CD4-positive, CD25-positive, alpha-beta regulatory T cell (primary cell): ENCODE measurements at regions not wholly inside any gene's neighbourhood (a gene's known extent, or its start where the extent isn't known, plus 50 kb on each side); places are given as distances from the start of the nearest gene placed in this dataset.

Experiments
- ATAC-seq, 2 donors: fragments of 150-1000 bp; cut with Tn5 transposase; one replicate each; pipeline ENCODE4 v1.10.0; 2021; ENCODE audit warnings: low read depth in 2 of 2, moderate number of reproducible peaks in 2 of 2, moderate library complexity in 1 of 2
- DNase-seq, 3 donors: peaks; one replicate each; pipeline versions ENCODE4 v3.0.0 to v3.0.0-alpha.2; 2012 to 2022; ENCODE audit warnings: mixed read lengths in 1 of 3
- H3K27ac ChIP-seq: one replicate; pipeline ENCODE4 v1.7.0; 2013; ENCODE audit warnings: mild to moderate bottlenecking, low read length; ENCODE audit not compliant: insufficient read depth, poor library complexity, severe bottlenecking
- H3K27me3 ChIP-seq: one replicate; pipeline ENCODE4 v1.7.0; 2013; ENCODE audit warnings: low read length; ENCODE audit not compliant: control insufficient read depth, insufficient read depth
- H3K36me3 ChIP-seq: one replicate; pipeline ENCODE4 v1.7.0; 2013; ENCODE audit warnings: mild to moderate bottlenecking, low read length, moderate library complexity; ENCODE audit not compliant: control insufficient read depth, insufficient read depth
- H3K4me1 ChIP-seq: 2 replicates; pipeline ENCODE4 v1.7.0; 2013; ENCODE audit warnings: mild to moderate bottlenecking, low read length; ENCODE audit not compliant: insufficient read depth, control insufficient read depth, poor library complexity, severe bottlenecking
- H3K4me3 ChIP-seq: one replicate; pipeline ENCODE4 v1.7.0; 2013; ENCODE audit warnings: low read depth, mild to moderate bottlenecking, low read length, moderate library complexity
- H3K9me3 ChIP-seq, 2 experiments: 1 replicate in 1 of 2; 2 replicates in 1 of 2; pipeline ENCODE4 v1.7.0; 2013; ENCODE audit warnings: low read length in 2 of 2, mild to moderate bottlenecking in 1 of 2, moderate library complexity in 1 of 2; ENCODE audit not compliant: control insufficient read depth in 2 of 2
- H3K27ac Mint-ChIP-seq, 3 donors: one replicate each; pipeline ENCODE4 v1.8.0; 2020 to 2022; ENCODE audit warnings: mild to moderate bottlenecking in 3 of 3, mixed read lengths in 3 of 3, moderate library complexity in 2 of 3
- H3K27me3 Mint-ChIP-seq: one replicate; pipeline ENCODE4 v1.8.0; 2022; ENCODE audit warnings: mild to moderate bottlenecking, mixed read lengths
- H3K36me3 Mint-ChIP-seq: one replicate; pipeline ENCODE4 v1.8.0; 2020; ENCODE audit warnings: mixed read lengths
- H3K4me1 Mint-ChIP-seq, 4 donors: one replicate each; pipeline ENCODE4 v1.8.0; 2020 to 2022; ENCODE audit warnings: mixed read lengths in 4 of 4, mild to moderate bottlenecking in 1 of 4
- H3K4me3 Mint-ChIP-seq, 4 donors: one replicate each; pipeline ENCODE4 v1.8.0; 2020 to 2022; ENCODE audit warnings: mild to moderate bottlenecking in 4 of 4, mixed read lengths in 4 of 4, moderate library complexity in 3 of 4
- H3K9me3 Mint-ChIP-seq, 7 donors: one replicate each; pipeline ENCODE4 v1.8.0; 2020 to 2022; ENCODE audit warnings: mixed read lengths in 7 of 7, mild to moderate bottlenecking in 3 of 7, moderate library complexity in 2 of 7

DNA sequence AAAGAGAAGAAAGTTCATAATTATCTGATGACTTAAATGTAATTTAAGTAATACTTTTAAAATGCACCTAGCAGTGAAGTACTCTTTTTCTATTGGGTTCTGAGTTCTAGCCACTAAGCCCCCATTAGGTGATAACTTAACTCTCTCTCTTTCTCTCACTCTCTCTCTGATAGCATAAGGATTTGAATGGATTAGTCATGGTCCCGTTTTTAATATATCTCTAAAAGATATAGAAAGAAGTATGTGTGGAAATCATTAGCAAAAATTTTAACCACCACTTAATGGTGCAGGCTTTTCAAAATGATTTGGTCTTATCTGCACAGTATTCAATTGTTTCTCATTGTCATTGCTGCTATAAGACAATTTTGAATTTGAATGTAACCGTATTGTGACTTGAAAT, 78.2 kb downstream of the RWDD3 start:
- peaks cover 0 to 5% (median 0%) of the 10 kb centered on the region in 7 donors for H3K9me3 Mint-ChIP-seq
- H3K36me3 ChIP-seq: no peaks in the 10 kb centered on the region
- no peak overlapping the region for H3K4me3 ChIP-seq
- H3K4me3 Mint-ChIP-seq: no peak overlapping the region
- no peak overlapping the region for H3K27ac Mint-ChIP-seq
- H3K4me1 Mint-ChIP-seq: peaks cover 0 to under 1% (median 0%) of the 10 kb centered on the region in 4 donors
- no peak for ATAC-seq
- no peaks in the 10 kb centered on the region for H3K27me3 ChIP-seq
- no peaks in the 10 kb centered on the region for H3K4me1 ChIP-seq
- H3K9me3 ChIP-seq: no peaks in the 10 kb centered on the region
- H3K27me3 Mint-ChIP-seq: peaks cover 5% of the 10 kb centered on the region
- no peak overlapping the region for H3K27ac ChIP-seq
- DNase-seq: no peak
- H3K36me3 Mint-ChIP-seq: no peaks in the 10 kb centered on the region

- Mint-ChIP-seq H3K36me3 (no peaks in the 10 kb centered on the region), H3K4me1 (peaks cover 0 to 2% (median 0%) of the 10 kb centered on the region in 4 donors), H3K27me3 (peaks cover 5% of the 10 kb centered on the region), H3K27ac (no peak overlapping the region), H3K9me3 (peaks cover 0 to 4% (median 0%) of the 10 kb centered on the region in 7 donors), H3K4me3 (no peak overlapping the region)
- Histone ChIP-seq H3K9me3 (no peaks in the 10 kb centered on the region), H3K4me3 (no peak overlapping the region), H3K4me1 (no peaks in the 10 kb centered on the region), H3K27ac (no peak overlapping the region), H3K36me3 (no peaks in the 10 kb centered on the region), H3K27me3 (no peaks in the 10 kb centered on the region)
- ATAC-seq (no peak), DNase-seq (no peak)
These were observed 79.5 kb downstream of the RWDD3 start for GRCh38 chr1:95313527-95313926.

DNA sequence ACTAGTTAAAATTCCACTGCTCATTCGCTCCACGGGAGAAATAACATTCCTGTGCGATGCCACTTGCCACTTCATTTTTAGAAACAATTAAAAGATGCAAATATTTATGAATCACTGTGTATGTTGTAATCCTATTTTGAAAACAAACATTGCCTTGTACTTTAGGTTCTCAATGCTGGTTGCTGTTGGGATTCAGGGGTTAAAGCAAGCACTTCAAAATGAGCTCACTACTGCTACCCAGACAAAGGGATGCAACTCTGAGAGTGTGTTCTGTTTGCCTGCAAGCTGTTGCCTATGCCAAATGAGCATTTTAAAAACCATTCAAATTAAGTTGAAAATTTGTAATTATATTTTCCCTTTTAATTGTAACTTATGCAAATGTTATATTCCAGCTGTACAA, 87.5 kb downstream of the RWDD3 start:
- Mint-ChIP-seq H3K4me3 (no peak overlapping the region), H3K27me3 (no peaks in the 10 kb centered on the region), H3K27ac (no peak overlapping the region)

DNA sequence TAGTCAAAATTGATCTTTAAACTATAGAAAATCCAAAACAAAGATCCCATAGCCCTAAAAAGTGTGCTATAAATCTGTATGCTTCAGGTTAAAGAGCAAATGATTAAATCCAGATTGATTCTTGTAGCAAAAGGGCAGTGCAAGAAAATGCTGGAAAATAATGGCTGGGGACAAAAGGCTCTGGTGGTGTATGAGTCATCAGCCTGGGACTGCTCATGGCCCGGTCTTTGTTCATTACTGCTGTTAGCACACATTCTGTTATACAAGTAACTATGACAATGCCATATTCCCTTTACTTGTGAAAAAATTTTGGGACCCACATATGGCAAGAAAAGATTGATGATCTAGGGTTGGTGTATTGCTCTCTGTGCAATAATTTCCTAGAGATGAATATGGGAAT, 89.1 kb downstream of the RWDD3 start:
- Histone ChIP-seq H3K27me3 (no peaks in the 10 kb centered on the region), H3K4me1 (no peaks in the 10 kb centered on the region), H3K4me3 (no peak overlapping the region), H3K27ac (no peak overlapping the region), H3K9me3 (no peaks in the 10 kb centered on the region), H3K36me3 (no peaks in the 10 kb centered on the region)
- H3K4me1 Mint-ChIP-seq: no peaks in the 10 kb centered on the region
- no peak overlapping the region for H3K4me3 Mint-ChIP-seq
- no peak for ATAC-seq
- no peak for DNase-seq
- no peaks in the 10 kb centered on the region for H3K27me3 Mint-ChIP-seq
- no peaks in the 10 kb centered on the region for H3K36me3 Mint-ChIP-seq
- peaks cover 0 to 4% (median 0%) of the 10 kb centered on the region in 7 donors for H3K9me3 Mint-ChIP-seq
- no peak overlapping the region for H3K27ac Mint-ChIP-seq

More for the DNA sequence above, 87.5 kb downstream of the RWDD3 start:
- H3K4me1 ChIP-seq: no peaks in the 10 kb centered on the region
- H3K27me3 ChIP-seq: no peaks in the 10 kb centered on the region
- H3K9me3 Mint-ChIP-seq: no peaks in the 10 kb centered on the region
- H3K4me3 ChIP-seq: no peak overlapping the region
- H3K36me3 ChIP-seq: no peaks in the 10 kb centered on the region
- DNase-seq: no peak
- H3K36me3 Mint-ChIP-seq: no peaks in the 10 kb centered on the region
- ATAC-seq: no peak
- H3K9me3 ChIP-seq: no peaks in the 10 kb centered on the region
- H3K4me1 Mint-ChIP-seq: peaks cover 0 to 2% (median 0%) of the 10 kb centered on the region in 4 donors
- H3K27ac ChIP-seq: no peak overlapping the region

DNA sequence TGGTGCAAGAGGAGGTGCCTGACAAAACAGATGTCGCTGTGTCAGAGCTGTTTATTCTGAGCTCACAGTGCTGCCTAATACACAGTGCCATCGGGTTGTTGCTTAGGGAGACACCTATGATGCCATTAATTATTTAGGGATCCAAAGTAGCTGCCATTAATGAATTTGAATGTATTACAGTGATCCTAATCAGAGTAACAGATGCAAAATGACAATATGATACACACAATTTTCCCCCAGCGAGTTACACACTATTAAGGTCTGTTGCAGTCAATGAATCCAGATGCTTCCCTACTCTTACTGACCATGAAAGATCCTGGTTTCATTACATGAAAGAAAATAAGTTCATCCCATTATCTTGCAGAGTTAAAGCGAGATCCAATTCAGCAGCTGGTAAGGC, 91.3 kb downstream of the RWDD3 start:
- H3K4me3 Mint-ChIP-seq: no peak overlapping the region
- Histone ChIP-seq H3K4me3 (no peak overlapping the region), H3K4me1 (no peaks in the 10 kb centered on the region), H3K27ac (no peak overlapping the region), H3K9me3 (no peaks in the 10 kb centered on the region), H3K36me3 (no peaks in the 10 kb centered on the region), H3K27me3 (no peaks in the 10 kb centered on the region)
- no peak overlapping the region for H3K27ac Mint-ChIP-seq
- ATAC-seq (no peak), DNase-seq (no peak)
- H3K4me1 Mint-ChIP-seq: no peaks in the 10 kb centered on the region
- H3K27me3 Mint-ChIP-seq: no peaks in the 10 kb centered on the region
- peaks cover 0 to 4% (median 0%) of the 10 kb centered on the region in 7 donors for H3K9me3 Mint-ChIP-seq
- H3K36me3 Mint-ChIP-seq: no peaks in the 10 kb centered on the region

DNA sequence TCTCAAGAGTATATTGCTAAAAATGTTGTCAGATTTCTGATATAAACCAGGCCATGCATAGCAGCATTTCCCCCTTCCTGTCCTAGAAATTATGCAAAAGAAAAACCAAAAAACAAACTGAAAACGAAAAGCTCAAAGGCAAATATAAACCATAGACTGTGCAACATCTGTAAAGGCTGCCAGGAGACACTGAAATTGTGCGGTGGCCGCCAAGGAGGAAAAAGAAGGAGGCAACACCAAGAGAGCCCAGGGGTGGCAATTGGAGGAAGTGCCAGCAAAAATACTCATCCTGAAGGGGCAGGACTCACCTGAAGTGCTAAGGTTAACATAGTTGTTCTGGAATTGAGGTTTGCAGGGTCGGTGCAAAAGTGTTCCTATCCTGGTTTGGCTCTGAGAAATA, 92.0 kb downstream of the RWDD3 start:
- H3K36me3 ChIP-seq: no peaks in the 10 kb centered on the region
- ATAC-seq (no peak), DNase-seq (no peak)
- no peak overlapping the region for H3K4me3 Mint-ChIP-seq
- no peak overlapping the region for H3K4me3 ChIP-seq
- H3K9me3 Mint-ChIP-seq: peaks cover 0 to 5% (median 0%) of the 10 kb centered on the region in 7 donors
- H3K4me1 Mint-ChIP-seq: no peaks in the 10 kb centered on the region
- no peaks in the 10 kb centered on the region for H3K27me3 ChIP-seq
- no peaks in the 10 kb centered on the region for H3K27me3 Mint-ChIP-seq
- H3K27ac ChIP-seq: no peak overlapping the region
- H3K4me1 ChIP-seq: no peaks in the 10 kb centered on the region
- H3K36me3 Mint-ChIP-seq: no peaks in the 10 kb centered on the region
- H3K27ac Mint-ChIP-seq: no peak overlapping the region
- H3K9me3 ChIP-seq: no peaks in the 10 kb centered on the region

GRCh38 chr1:95332754-95333153, 98.7 kb downstream of the RWDD3 start:
- Mint-ChIP-seq H3K9me3 (peaks cover 0 to 6% (median 0%) of the 10 kb centered on the region in 7 donors), H3K4me1 (no peaks in the 10 kb centered on the region), H3K27me3 (no peaks in the 10 kb centered on the region), H3K27ac (no peak overlapping the region), H3K36me3 (no peaks in the 10 kb centered on the region), H3K4me3 (no peak overlapping the region)
- DNase-seq: no peak
- no peaks in the 10 kb centered on the region for H3K36me3 ChIP-seq
- H3K9me3 ChIP-seq: no peaks in the 10 kb centered on the region
- H3K27ac ChIP-seq: no peak overlapping the region
- ATAC-seq: no peak
- no peak overlapping the region for H3K4me3 ChIP-seq
- no peaks in the 10 kb centered on the region for H3K4me1 ChIP-seq
- H3K27me3 ChIP-seq: no peaks in the 10 kb centered on the region

DNA sequence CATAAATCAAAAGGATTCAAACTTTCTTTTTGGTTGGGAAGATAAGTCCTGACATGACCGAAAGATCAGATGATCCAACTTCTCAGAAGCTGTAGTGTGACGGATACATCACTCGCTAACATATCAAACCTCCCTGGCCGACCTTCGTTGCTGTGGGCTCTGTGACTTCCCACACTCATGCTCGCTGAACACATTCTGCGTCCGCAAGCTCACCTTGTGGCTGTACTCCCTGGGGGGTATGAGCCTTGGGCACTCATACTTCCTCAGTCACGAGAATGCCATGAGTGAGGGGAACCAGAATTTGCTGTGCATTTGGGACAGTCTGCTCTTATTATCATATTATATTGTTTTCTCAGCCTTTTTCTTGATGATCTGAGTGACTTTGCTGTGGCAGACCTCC, 105.4 kb downstream of the RWDD3 start:
- no peak for ATAC-seq
- H3K27ac Mint-ChIP-seq: no peak overlapping the region
- no peaks in the 10 kb centered on the region for H3K27me3 Mint-ChIP-seq
- H3K4me3 ChIP-seq: no peak overlapping the region
- H3K9me3 Mint-ChIP-seq: peaks cover 0 to 5% (median 0%) of the 10 kb centered on the region in 7 donors
- no peak overlapping the region for H3K27ac ChIP-seq
- no peaks in the 10 kb centered on the region for H3K27me3 ChIP-seq
- H3K36me3 ChIP-seq: no peaks in the 10 kb centered on the region
- no peak overlapping the region for H3K4me3 Mint-ChIP-seq
- H3K4me1 ChIP-seq: no peaks in the 10 kb centered on the region
- no peaks in the 10 kb centered on the region for H3K9me3 ChIP-seq
- no peak for DNase-seq
- H3K36me3 Mint-ChIP-seq: no peaks in the 10 kb centered on the region
- no peaks in the 10 kb centered on the region for H3K4me1 Mint-ChIP-seq
